Cardiac fibroblast (primary cell): ENCODE measurements at regions not wholly inside any gene's neighbourhood (a gene's known extent, or its start where the extent isn't known, plus 50 kb on each side); places are given as distances from the start of the nearest gene placed in this dataset.

Experiments used
- DNase-seq, 2 donors: peaks; one replicate each; pipeline versions ENCODE4 v3.0.0 to v3.0.0-alpha.2; 2010; ENCODE audit warnings: low read depth in 2 of 2
- H3K4me3 ChIP-seq, 2 donors: replicated peaks in 1 of 2; 1 replicate in 1 of 2; 2 replicates in 1 of 2; pipeline ENCODE4 v1.5.1; 2011; ENCODE audit warnings: low read depth in 2 of 2, low read length in 2 of 2, mild to moderate bottlenecking in 2 of 2, moderate library complexity in 1 of 2
- CTCF ChIP-seq: IDR thresholded peaks from one replicate; pipeline ENCODE4 v1.5.1; 2011; ENCODE audit warnings: low read depth, mild to moderate bottlenecking, low read length, inconsistent platforms

- no peak overlapping the region for H3K4me3 ChIP-seq
Measured at GRCh38 chr18:1270081-1270480, 365.4 kb downstream of the ADCYAP1 start.

GRCh38 chr18:1273469-1273868 lies 368.8 kb downstream of the ADCYAP1 start:
- no peak overlapping the region for H3K4me3 ChIP-seq
- no peak for DNase-seq
- no peak for TF ChIP-seq CTCF

More at GRCh38 chr18:1270081-1270480, 365.4 kb downstream of the ADCYAP1 start:
- no peak for TF ChIP-seq CTCF
- no peak for DNase-seq

DNA sequence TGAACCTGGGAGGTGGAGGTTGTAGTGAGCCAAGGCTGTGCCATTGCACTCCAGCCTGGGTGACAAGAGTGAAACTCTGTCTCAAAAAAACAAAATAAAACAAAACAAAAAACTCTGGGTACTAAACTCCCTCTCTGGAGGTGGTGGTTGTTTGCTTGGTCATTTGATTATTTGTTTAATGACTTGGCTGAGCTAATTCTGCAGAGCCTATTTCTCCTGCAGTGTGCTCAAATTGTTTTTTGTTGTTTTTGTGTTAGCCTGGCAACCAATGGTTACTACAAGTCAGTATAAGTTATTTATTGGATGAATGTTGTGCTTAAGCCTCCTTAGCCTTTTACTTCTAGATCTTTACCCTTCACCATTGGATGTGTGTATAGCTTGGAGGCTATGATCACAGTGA lies 387.5 kb downstream of the ADCYAP1 start:
- H3K4me3 ChIP-seq, result no peak overlapping the region
- no peak for TF ChIP-seq CTCF
- no peak for DNase-seq

DNA sequence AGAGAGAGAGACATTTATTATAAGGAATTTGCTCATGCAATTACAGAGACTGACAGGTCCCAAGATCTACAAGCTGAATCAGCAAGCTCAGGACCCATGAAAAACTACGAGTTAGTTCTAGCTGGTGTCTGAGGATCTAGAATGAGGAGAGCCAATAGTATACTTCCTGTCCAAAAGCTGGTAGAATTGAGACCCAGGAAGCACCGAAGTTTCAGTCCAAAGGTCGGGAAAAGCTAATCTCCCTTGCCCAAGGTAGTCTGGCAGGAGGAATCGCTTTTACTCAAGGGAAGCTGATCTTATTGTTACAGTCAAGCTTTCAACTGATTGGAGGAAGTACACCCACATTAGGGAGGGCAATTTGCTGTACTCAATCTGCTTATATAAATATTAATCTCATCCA lies 389.6 kb downstream of the ADCYAP1 start:
- no peak for DNase-seq
- no peak overlapping the region for H3K4me3 ChIP-seq
- TF ChIP-seq CTCF, result no peak

DNA sequence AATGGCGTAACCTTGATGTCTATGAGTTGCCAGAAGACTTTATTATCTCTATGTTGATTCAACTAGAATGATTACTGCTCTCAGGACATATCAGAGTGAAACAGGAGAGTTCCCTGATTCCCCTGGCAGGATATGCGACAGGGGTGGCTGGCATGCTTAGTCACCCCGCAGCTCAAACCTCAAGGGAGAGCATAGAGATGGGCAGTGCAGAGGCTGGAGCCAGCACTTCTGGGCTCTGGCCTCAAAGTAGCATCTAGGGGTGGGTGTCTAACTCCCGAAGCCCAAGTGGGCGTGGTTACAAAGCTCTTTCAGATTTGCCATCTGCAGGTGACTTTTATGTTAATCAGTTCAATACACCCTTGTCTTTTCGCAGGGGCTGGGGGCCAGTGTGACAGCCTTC lies 391.6 kb downstream of the ADCYAP1 start:
- DNase-seq, result no peak
- no peak for TF ChIP-seq CTCF
- H3K4me3 ChIP-seq, result no peak overlapping the region

DNA sequence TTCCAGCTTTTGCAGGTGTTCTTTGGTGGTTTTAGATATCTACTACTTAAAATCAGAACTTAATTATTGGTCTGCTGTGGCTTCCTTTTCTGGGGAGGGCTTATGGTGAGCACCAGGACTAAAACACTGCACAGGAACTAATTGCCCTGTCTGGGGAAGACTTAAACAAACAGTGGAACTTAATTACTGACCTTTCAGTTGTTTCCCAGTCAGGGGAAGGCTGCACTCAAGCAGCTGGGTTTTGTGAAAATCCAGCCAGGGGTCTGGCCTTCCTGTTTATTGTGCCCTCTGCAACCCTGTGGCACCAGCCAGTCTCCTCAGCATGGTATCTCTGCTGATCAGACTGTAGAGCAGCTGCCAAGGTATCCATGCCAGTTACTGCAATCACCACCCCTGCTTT lies 398.2 kb downstream of the ADCYAP1 start:
- DNase-seq, result no peak
- TF ChIP-seq CTCF, result no peak
- H3K4me3 ChIP-seq, result no peak overlapping the region

- no peak overlapping the region for H3K4me3 ChIP-seq
- DNase-seq, result no peak
- TF ChIP-seq CTCF, result no peak
Measured at GRCh38 chr18:1304392-1304992, 399.8 kb downstream of the ADCYAP1 start.
